Trophoblast cell (in vitro differentiated cells and primary cell): ENCODE measurements at regions not wholly inside any gene's neighbourhood (a gene's known extent, or its start where the extent isn't known, plus 50 kb on each side); places are given as distances from the start of the nearest gene placed in this dataset.

Experiments used
- DNase-seq, 2 donors: peaks; one replicate each; pipeline ENCODE4 v3.0.0-alpha.2; 2016
- H2AFZ ChIP-seq: 2 replicates; pipeline ENCODE4 v1.6.1; 2013; ENCODE audit warnings: low read length, moderate library complexity, mild to moderate bottlenecking; ENCODE audit not compliant: insufficient read depth, poor library complexity
- H2AK5ac ChIP-seq: 2 replicates; pipeline ENCODE4 v1.6.1; 2013; ENCODE audit warnings: mild to moderate bottlenecking, low read length
- H2BK120ac ChIP-seq: 2 replicates; pipeline ENCODE4 v1.6.1; 2013; ENCODE audit warnings: low read length, mild to moderate bottlenecking, moderate library complexity; ENCODE audit not compliant: insufficient read depth, poor library complexity
- H2BK12ac ChIP-seq: 2 replicates; pipeline ENCODE4 v1.6.1; 2013; ENCODE audit warnings: mild to moderate bottlenecking, low read length, moderate library complexity
- H2BK5ac ChIP-seq: 2 replicates; pipeline ENCODE4 v1.6.1; 2013; ENCODE audit warnings: low read length, low read depth, moderate library complexity, mild to moderate bottlenecking; ENCODE audit not compliant: poor library complexity
- H3K14ac ChIP-seq: 2 replicates; pipeline ENCODE4 v1.6.1; 2013; ENCODE audit warnings: mild to moderate bottlenecking, low read length
- H3K18ac ChIP-seq: 2 replicates; pipeline ENCODE4 v1.6.1; 2013; ENCODE audit warnings: mild to moderate bottlenecking, low read length
- H3K23ac ChIP-seq: 2 replicates; pipeline ENCODE4 v1.6.1; 2013; ENCODE audit warnings: low read length
- H3K27ac ChIP-seq: 2 replicates; pipeline ENCODE4 v1.5.1; 2013; ENCODE audit warnings: low read depth, mild to moderate bottlenecking, inconsistent platforms, low read length, moderate library complexity
- H3K27me3 ChIP-seq: 2 replicates; pipeline ENCODE4 v1.6.1; 2013; ENCODE audit warnings: inconsistent platforms, mild to moderate bottlenecking, low read length, moderate library complexity; ENCODE audit not compliant: insufficient read depth
- H3K36me3 ChIP-seq, 2 experiments: 1 replicate in 1 of 2; 2 replicates in 1 of 2; pipeline ENCODE4 v1.6.1; 2013; ENCODE audit warnings: low read length in 2 of 2, mild to moderate bottlenecking in 2 of 2, moderate library complexity in 1 of 2; ENCODE audit not compliant: insufficient read depth in 2 of 2, control insufficient read depth in 1 of 2
- H3K4ac ChIP-seq: 2 replicates; pipeline ENCODE4 v1.6.1; 2013; ENCODE audit warnings: low read depth, mild to moderate bottlenecking, low read length, moderate library complexity
- H3K4me1 ChIP-seq, 2 experiments: 1 replicate in 1 of 2; 2 replicates in 1 of 2; pipeline ENCODE4 v1.6.1; 2013; ENCODE audit warnings: low read length in 2 of 2, mild to moderate bottlenecking in 2 of 2, moderate library complexity in 1 of 2; ENCODE audit not compliant: insufficient read depth in 2 of 2, control insufficient read depth in 1 of 2
- H3K4me2 ChIP-seq: 2 replicates; pipeline ENCODE4 v1.6.1; 2013; ENCODE audit warnings: inconsistent platforms, mild to moderate bottlenecking, low read length, moderate library complexity
- H3K4me3 ChIP-seq: 2 replicates; pipeline ENCODE4 v1.5.1; 2013; ENCODE audit warnings: mild to moderate bottlenecking, low read depth, low read length, inconsistent platforms
- H3K79me1 ChIP-seq: one replicate; pipeline ENCODE4 v1.6.1; 2013; ENCODE audit warnings: low read length
- H3K79me2 ChIP-seq: 2 replicates; pipeline ENCODE4 v1.6.1; 2013; ENCODE audit warnings: low read length, mild to moderate bottlenecking; ENCODE audit not compliant: control insufficient read depth, insufficient read depth, poor library complexity
- H3K9ac ChIP-seq: 2 replicates; pipeline ENCODE4 v1.6.1; 2013; ENCODE audit warnings: mild to moderate bottlenecking, low read length
- H3K9me3 ChIP-seq: 2 replicates; pipeline ENCODE4 v1.6.1; 2013; ENCODE audit warnings: low read depth, mild to moderate bottlenecking, control low read depth, inconsistent platforms, low read length; ENCODE audit not compliant: insufficient read depth
- H4K12ac ChIP-seq: 2 replicates; pipeline ENCODE4 v1.6.1; 2013; ENCODE audit warnings: low read depth, mild to moderate bottlenecking, low read length, moderate library complexity
- H4K8ac ChIP-seq: 2 replicates; pipeline ENCODE4 v1.6.1; 2013; ENCODE audit warnings: low read depth, mild to moderate bottlenecking, low read length, moderate library complexity
- H4K91ac ChIP-seq: one replicate; pipeline ENCODE4 v1.6.1; 2013; ENCODE audit warnings: low read depth, mild to moderate bottlenecking, low read length, moderate library complexity
- WGBS: extraction: QIAGEN DNeasy Blood & Tissue Kit; methylation state at CpG from one replicate; pipeline ENCODE4 v1.1.7; 2013; ENCODE audit warnings: missing lambda C conversion rate; ENCODE audit not compliant: insufficient read length, insufficient coverage; ENCODE audit errors: extremely low coverage; 5-methylcytosine and 5-hydroxymethylcytosine counted together

GRCh38 chr10:131618587-131619267 is 282.1 kb upstream of the PPP2R2D start:
- Histone ChIP-seq H3K23ac (no peak overlapping the region), H3K18ac (no peak overlapping the region), H3K27me3 (no peaks in the 10 kb centered on the region), H4K12ac (no peak overlapping the region), H3K4me3 (no peak overlapping the region), H2BK5ac (no peak overlapping the region), H3K4me2 (no peak overlapping the region), H3K9me3 (peaks cover 6% of the 10 kb centered on the region), H3K4me1 (no peaks in the 10 kb centered on the region), H3K14ac (no peak overlapping the region), H3K9ac (no peak overlapping the region), H2AK5ac (no peak overlapping the region), H2BK12ac (no peak overlapping the region), H2BK120ac (no peak overlapping the region), H3K36me3 (no peaks in the 10 kb centered on the region), H3K4ac (no peak overlapping the region), H3K27ac (no peak overlapping the region), H4K8ac (no peak overlapping the region), H2AFZ (no peak overlapping the region), H4K91ac (no peak overlapping the region), H3K79me2 (no peaks in the 10 kb centered on the region), H3K79me1 (no peaks in the 10 kb centered on the region)
- WGBS, result no CpG with 5 or more reads among the region's 21 CpGs
- DNase-seq, result no peak

- Histone ChIP-seq H2BK12ac (no peak overlapping the region), H3K36me3 (no peaks in the 10 kb centered on the region), H2AK5ac (no peak overlapping the region), H2BK5ac (no peak overlapping the region), H3K9ac (no peak overlapping the region), H3K4me2 (no peak overlapping the region), H2AFZ (no peak overlapping the region), H3K4me1 (no peaks in the 10 kb centered on the region), H3K79me1 (no peaks in the 10 kb centered on the region), H3K14ac (no peak overlapping the region), H3K79me2 (no peaks in the 10 kb centered on the region), H3K18ac (no peak overlapping the region), H4K8ac (no peak overlapping the region), H3K27me3 (no peaks in the 10 kb centered on the region), H4K91ac (no peak overlapping the region), H3K4me3 (no peak overlapping the region), H4K12ac (no peak overlapping the region), H3K27ac (no peak overlapping the region), H3K23ac (no peak overlapping the region), H2BK120ac (no peak overlapping the region), H3K4ac (no peak overlapping the region), H3K9me3 (peaks cover 1% of the 10 kb centered on the region)
- WGBS, result no CpG with 5 or more reads among the region's 6 CpGs
- no peak for DNase-seq
These were observed 280.5 kb upstream of the PPP2R2D start for GRCh38 chr10:131620314-131620713.

DNA sequence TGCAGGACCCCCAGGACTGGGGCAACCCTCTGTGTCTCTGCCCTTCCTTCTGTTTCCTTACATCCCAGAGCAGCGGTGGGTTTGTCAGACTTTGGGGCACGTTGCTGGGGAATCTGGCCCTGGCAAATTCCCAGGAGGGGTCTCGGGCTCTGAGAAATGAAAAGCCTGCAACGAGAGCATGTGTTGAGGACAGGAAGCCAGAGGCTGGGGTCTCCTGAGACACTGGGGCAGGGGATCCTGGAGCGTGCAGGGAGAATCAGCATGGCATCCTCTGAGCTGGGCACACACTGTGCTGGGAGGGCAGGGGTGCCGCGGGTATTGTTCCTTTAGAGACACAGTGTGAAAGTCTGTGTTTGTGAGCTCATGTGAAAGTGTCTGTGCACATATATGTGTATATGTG is 279.9 kb upstream of the PPP2R2D start:
- no peaks in the 10 kb centered on the region for H3K36me3 ChIP-seq
- H3K79me1 ChIP-seq, result no peaks in the 10 kb centered on the region
- DNase-seq, result no peak
- H3K79me2 ChIP-seq, result no peaks in the 10 kb centered on the region
- H2BK12ac ChIP-seq, result no peak overlapping the region
- H3K14ac ChIP-seq, result no peak overlapping the region
- no peak overlapping the region for H3K18ac ChIP-seq
- no peak overlapping the region for H2AK5ac ChIP-seq
- H2BK120ac ChIP-seq, result no peak overlapping the region
- no peak overlapping the region for H3K23ac ChIP-seq
- no peak overlapping the region for H3K27ac ChIP-seq
- H4K8ac ChIP-seq, result no peak overlapping the region
- no peaks in the 10 kb centered on the region for H3K4me1 ChIP-seq
- no peak overlapping the region for H2AFZ ChIP-seq
- WGBS, result no CpG with 5 or more reads among the region's 7 CpGs
- H4K12ac ChIP-seq, result no peak overlapping the region
- H2BK5ac ChIP-seq, result no peak overlapping the region
- H3K4ac ChIP-seq, result no peak overlapping the region
- H3K9me3 ChIP-seq, result no peaks in the 10 kb centered on the region
- no peak overlapping the region for H4K91ac ChIP-seq
- H3K9ac ChIP-seq, result no peak overlapping the region
- H3K27me3 ChIP-seq, result no peaks in the 10 kb centered on the region
- H3K4me2 ChIP-seq, result no peak overlapping the region
- H3K4me3 ChIP-seq, result no peak overlapping the region

GRCh38 chr10:131621784-131622624 is 278.8 kb upstream of the PPP2R2D start:
- Histone ChIP-seq H4K12ac (no peak overlapping the region), H3K79me2 (no peaks in the 10 kb centered on the region), H2BK12ac (no peak overlapping the region), H3K18ac (no peak overlapping the region), H3K27me3 (no peaks in the 10 kb centered on the region), H2BK120ac (no peak overlapping the region), H2BK5ac (no peak overlapping the region), H3K27ac (no peak overlapping the region), H2AK5ac (no peak overlapping the region), H4K91ac (no peak overlapping the region), H3K4me2 (no peak overlapping the region), H3K36me3 (no peaks in the 10 kb centered on the region), H3K23ac (no peak overlapping the region), H3K79me1 (no peaks in the 10 kb centered on the region), H2AFZ (no peak overlapping the region), H3K4me3 (no peak overlapping the region), H3K9ac (no peak overlapping the region), H3K9me3 (no peaks in the 10 kb centered on the region), H4K8ac (no peak overlapping the region), H3K4me1 (no peaks in the 10 kb centered on the region), H3K4ac (no peak overlapping the region), H3K14ac (no peak overlapping the region)
- WGBS, result no CpG with 5 or more reads among the region's 22 CpGs
- no peak for DNase-seq
